ENCODE measurements at regions not wholly inside any gene's neighbourhood (a gene's known extent, or its start where the extent isn't known, plus 50 kb on each side); places are given as distances from the start of the nearest gene placed in this dataset.

GRCh38 chr5:88644676-88645075 lies 238.3 kb downstream of the MEF2C start:
- H2BK20ac ChIP-seq (ENCODE audit: low read depth, low read length), result no peak overlapping the region
- no peaks in the 10 kb centered on the region for H3K9me1 ChIP-seq (ENCODE audit: insufficient read depth, low read length)
- no peaks in the 10 kb centered on the region for H4K20me1 ChIP-seq (ENCODE audit: insufficient read depth, low read length)
- intact Hi-C loops (cut with micrococcal nuclease), result no loop called here
- no peaks in the 10 kb centered on the region for H3K36me3 ChIP-seq (ENCODE audit: control insufficient read depth, insufficient read depth, low read length)
- H2BK120ac ChIP-seq (ENCODE audit: low read depth, low read length), result no peak overlapping the region
- no peak overlapping the region for H2BK15ac ChIP-seq (ENCODE audit: low read depth, low read length)
- ATAC-seq (ENCODE audit: low read depth) (no peak), DNase-seq (no peak)
- no peak overlapping the region for H3K27ac ChIP-seq (ENCODE audit: insufficient read depth, low read length)
- TF ChIP-seq CHD1 (IDR thresholded peaks at IDR 0.05; ENCODE audit: low read depth, low read length), result no peak
- TF ChIP-seq MAZ (IDR thresholded peaks at IDR 0.05; ENCODE audit: borderline replicate concordance, low read depth, low read length), result no peak
- TF ChIP-seq RAD21 (IDR thresholded peaks at IDR 0.05; ENCODE audit: low read length), result no peak
- no peak for TF ChIP-seq NFE2L2 (IDR thresholded peaks at IDR 0.05; ENCODE audit: low read depth, low read length)
- TF ChIP-seq MAFK (IDR thresholded peaks at IDR 0.05; ENCODE audit: low read depth, low read length), result no peak
- no peak for TF ChIP-seq USF2 (IDR thresholded peaks at IDR 0.05; ENCODE audit: low read depth, low read length)
- TF ChIP-seq MXI1 (IDR thresholded peaks at IDR 0.05; ENCODE audit: borderline replicate concordance, low read depth, low read length), result no peak
- no peak for TF ChIP-seq ELK1 (IDR thresholded peaks at IDR 0.05; ENCODE audit: borderline replicate concordance, low read depth, low read length)
- no peak for TF ChIP-seq POLR2A (IDR thresholded peaks at IDR 0.05; ENCODE audit: low read depth, low read length)
- TF ChIP-seq SMC3 (IDR thresholded peaks at IDR 0.05; ENCODE audit: low read depth, low read length), result no peak
- TF ChIP-seq FOS (IDR thresholded peaks at IDR 0.05; ENCODE audit: low read depth, low read length), result no peak
- no peak for TF ChIP-seq CTCF (conservative IDR thresholded peaks at IDR 0.05; ENCODE audit: low read depth, low read length)
- H4K8ac ChIP-seq (ENCODE audit: low read depth in 2 of 2, low read length in 2 of 2), result no peak overlapping the region
- no peaks in the 10 kb centered on the region for H3K9me3 ChIP-seq (ENCODE audit: control insufficient read depth, insufficient read depth, low read length)
- H2AK9ac ChIP-seq (replicated peaks; ENCODE audit: low read depth, low read length, poor library complexity), result no peak overlapping the region
- H4K5ac ChIP-seq (ENCODE audit: low read depth, low read length), result no peak overlapping the region
- ChIA-PET POLR2A (ENCODE audit: unreplicated experiment) (no interaction called here), CTCF (no interaction called here)
- H3K4me3 ChIP-seq (ENCODE audit: insufficient read depth, low read depth, low read length), result no peak overlapping the region
- in situ Hi-C loops (cut with MboI; ENCODE audit: low sequenced_read_pairs), result no loop called here
- H4K91ac ChIP-seq (ENCODE audit: insufficient read depth, low read depth, low read length), result no peak overlapping the region
- H3K4me2 ChIP-seq (ENCODE audit: low read depth, low read length), result no peak overlapping the region
- dilution Hi-C loops (cut with HindIII; ENCODE audit: low sequenced_read_pairs, unreplicated experiment), result no loop called here
- H2AK5ac ChIP-seq (ENCODE audit: low read depth, low read length), result no peak overlapping the region
- no peak overlapping the region for H2BK5ac ChIP-seq (ENCODE audit: low read depth, low read length, poor library complexity, severe bottlenecking)
- WGBS, 2 experiments (ENCODE audit: extremely low coverage in 2 of 2, insufficient read length in 1 of 2), result no CpG with 5 or more reads among the region's 3 CpGs
- H3K9ac ChIP-seq (ENCODE audit: low read depth, low read length), result no peak overlapping the region
- no peak overlapping the region for H3K18ac ChIP-seq (ENCODE audit: low read depth, low read length)
- no peaks in the 10 kb centered on the region for H3K79me1 ChIP-seq (ENCODE audit: low read depth in 1 of 2, low read length in 2 of 2)
- no peak overlapping the region for H3K56ac ChIP-seq (ENCODE audit: extremely low read depth, insufficient read depth, low read length)
- H3K4me1 ChIP-seq (ENCODE audit: control insufficient read depth, insufficient read depth, low read length), result no peaks in the 10 kb centered on the region
- no peak overlapping the region for H2AFZ ChIP-seq (replicated peaks; ENCODE audit: low read length, poor library complexity)
- no peak overlapping the region for H3K4ac ChIP-seq (ENCODE audit: low read depth, low read length)
- no TSS peak for BruUV-seq (replicated peaks)
- H3K27me3 ChIP-seq (ENCODE audit: control insufficient read depth, insufficient read depth, low read length), result no peaks in the 10 kb centered on the region
- no peak overlapping the region for H3K14ac ChIP-seq (replicated peaks; ENCODE audit: low read depth, low read length)
- no peak overlapping the region for H3K23ac ChIP-seq (ENCODE audit: low read depth, low read length)

Data from IMR-90 (cell line).